Rectal smooth muscle tissue (tissue), 1 donor: ENCODE measurements at regions not wholly inside any gene's neighbourhood (a gene's known extent, or its start where the extent isn't known, plus 50 kb on each side); places are given as distances from the start of the nearest gene placed in this dataset.

Experiments
- H3K27ac ChIP-seq: one replicate; pipeline ENCODE4 v1.7.0; 2013; ENCODE audit warnings: low read depth, low read length, inconsistent platforms
- H3K27me3 ChIP-seq: one replicate; pipeline ENCODE4 v1.7.0; 2013; ENCODE audit warnings: low read length; ENCODE audit not compliant: control insufficient read depth, insufficient read depth
- H3K36me3 ChIP-seq: one replicate; pipeline ENCODE4 v1.7.0; 2013; ENCODE audit warnings: low read length; ENCODE audit not compliant: control insufficient read depth, insufficient read depth
- H3K4me1 ChIP-seq: one replicate; pipeline ENCODE4 v1.7.0; 2013; ENCODE audit warnings: low read length; ENCODE audit not compliant: control insufficient read depth, insufficient read depth
- H3K4me3 ChIP-seq: one replicate; pipeline ENCODE4 v1.7.0; 2013; ENCODE audit warnings: low read length
- H3K9ac ChIP-seq: one replicate; pipeline ENCODE4 v1.7.0; 2013; ENCODE audit warnings: low read length

- no peaks in the 10 kb centered on the region for H3K36me3 ChIP-seq
- no peaks in the 10 kb centered on the region for H3K27me3 ChIP-seq
- no peak overlapping the region for H3K9ac ChIP-seq
- no peak overlapping the region for H3K27ac ChIP-seq
- H3K4me3 ChIP-seq = no peak overlapping the region
- no peaks in the 10 kb centered on the region for H3K4me1 ChIP-seq
Observed at GRCh38 chr20:57934007-57934805, 224.4 kb upstream of the PMEPA1 start.

- Histone ChIP-seq H3K36me3 (no peaks in the 10 kb centered on the region), H3K4me3 (no peak overlapping the region), H3K27ac (no peak overlapping the region), H3K27me3 (no peaks in the 10 kb centered on the region), H3K4me1 (no peaks in the 10 kb centered on the region), H3K9ac (no peak overlapping the region)
Observed at GRCh38 chr20:57932227-57932864, 222.5 kb upstream of the PMEPA1 start.

DNA sequence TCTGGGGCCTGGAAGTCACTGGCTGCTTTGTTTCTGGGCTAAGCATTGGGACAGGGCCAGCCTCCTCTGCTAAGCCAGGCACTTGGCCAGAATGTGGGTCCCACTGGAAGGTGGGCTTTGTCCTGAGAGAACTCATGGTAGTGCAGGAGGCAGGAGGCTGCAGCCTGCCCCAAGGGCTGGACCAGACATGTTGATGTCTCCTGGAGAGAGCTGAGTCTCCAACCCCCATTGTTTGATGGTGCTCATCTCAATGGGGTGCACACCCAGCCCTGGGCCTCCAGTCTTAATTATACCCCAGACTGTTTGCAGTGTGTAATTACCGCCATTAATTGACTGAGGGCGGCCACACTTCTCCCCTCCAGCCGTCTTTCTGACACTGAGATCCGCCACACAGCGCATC, 220.5 kb upstream of the PMEPA1 start:
- Histone ChIP-seq H3K36me3 (no peaks in the 10 kb centered on the region), H3K4me1 (no peaks in the 10 kb centered on the region), H3K27ac (no peak overlapping the region), H3K27me3 (no peaks in the 10 kb centered on the region), H3K9ac (no peak overlapping the region), H3K4me3 (no peak overlapping the region)

- Histone ChIP-seq H3K4me1 (no peaks in the 10 kb centered on the region), H3K27me3 (no peaks in the 10 kb centered on the region), H3K9ac (no peak overlapping the region), H3K36me3 (no peaks in the 10 kb centered on the region), H3K27ac (no peak overlapping the region), H3K4me3 (no peak overlapping the region)
Observed at GRCh38 chr20:57928181-57928967, 218.6 kb upstream of the PMEPA1 start.

- Histone ChIP-seq H3K36me3 (no peaks in the 10 kb centered on the region), H3K27ac (no peak overlapping the region), H3K4me3 (no peak overlapping the region), H3K4me1 (no peaks in the 10 kb centered on the region), H3K27me3 (no peaks in the 10 kb centered on the region), H3K9ac (no peak overlapping the region)
Observed at GRCh38 chr20:57927376-57927775, 217.6 kb upstream of the PMEPA1 start.

GRCh38 chr20:57922706-57923105, 212.9 kb upstream of the PMEPA1 start:
- Histone ChIP-seq H3K4me3 (no peak overlapping the region), H3K27ac (no peak overlapping the region), H3K27me3 (no peaks in the 10 kb centered on the region), H3K4me1 (no peaks in the 10 kb centered on the region), H3K36me3 (no peaks in the 10 kb centered on the region), H3K9ac (no peak overlapping the region)

DNA sequence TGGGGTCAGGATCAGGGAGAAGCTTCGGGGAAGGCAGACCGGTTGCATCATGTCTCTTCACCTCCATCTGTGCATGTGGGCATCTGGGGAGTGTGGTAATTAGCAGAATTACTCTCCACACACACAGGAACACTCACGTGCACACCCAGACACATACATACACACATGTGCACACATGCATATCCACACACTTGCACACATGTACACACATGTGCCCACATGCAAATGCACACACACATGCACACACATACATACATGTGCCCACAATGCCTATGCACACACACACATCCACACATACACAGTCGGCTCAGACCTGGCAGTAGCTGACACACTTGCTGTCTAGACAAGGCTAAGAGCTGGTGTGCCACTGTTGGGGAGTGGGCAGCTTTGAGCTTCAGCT, 212.3 kb upstream of the PMEPA1 start:
- no peak overlapping the region for H3K9ac ChIP-seq
- H3K4me3 ChIP-seq = no peak overlapping the region
- H3K4me1 ChIP-seq = no peaks in the 10 kb centered on the region
- H3K27ac ChIP-seq = no peak overlapping the region
- no peaks in the 10 kb centered on the region for H3K27me3 ChIP-seq
- no peaks in the 10 kb centered on the region for H3K36me3 ChIP-seq

DNA sequence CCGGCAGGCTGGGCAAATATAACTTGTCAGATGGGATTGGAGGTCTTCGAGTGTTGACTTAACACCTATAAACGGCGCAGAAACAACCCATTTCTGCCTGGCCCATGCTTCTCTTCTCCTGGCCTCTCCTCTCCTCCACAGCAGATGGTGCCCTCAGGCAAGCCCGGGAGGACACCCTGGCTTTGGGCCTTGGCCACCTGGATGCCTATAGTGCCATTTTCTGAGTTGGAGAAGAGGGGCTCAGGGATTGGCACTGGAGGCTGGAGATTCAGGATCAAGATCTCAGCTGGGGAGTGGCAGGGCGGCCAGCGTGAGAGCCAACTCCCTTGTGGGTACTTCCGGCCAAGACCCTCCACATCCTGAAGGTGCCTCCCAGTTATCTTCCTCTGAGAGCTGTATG, 211.9 kb upstream of the PMEPA1 start:
- Histone ChIP-seq H3K4me1 (no peaks in the 10 kb centered on the region), H3K4me3 (no peak overlapping the region), H3K27ac (no peak overlapping the region), H3K27me3 (no peaks in the 10 kb centered on the region), H3K9ac (no peak overlapping the region), H3K36me3 (no peaks in the 10 kb centered on the region)

DNA sequence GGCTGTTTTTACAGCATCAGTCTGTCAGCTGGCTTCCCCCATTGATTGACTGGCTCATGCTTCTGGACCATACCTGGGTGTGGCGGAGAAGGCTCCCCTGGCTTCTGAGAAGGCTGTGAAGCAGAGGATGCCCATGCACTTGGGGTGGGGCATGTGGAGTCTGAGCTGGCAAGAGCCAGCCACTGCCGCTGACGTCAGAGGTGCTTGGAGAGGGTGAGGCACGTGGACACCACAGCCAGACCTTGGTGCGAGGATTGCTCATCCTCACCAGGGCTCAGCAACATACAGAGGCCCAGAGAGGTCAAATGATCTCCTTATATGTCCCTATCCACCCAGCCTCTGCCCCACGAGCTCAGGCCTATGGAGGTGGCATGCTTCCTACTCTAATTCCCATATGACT, 211.2 kb upstream of the PMEPA1 start:
- H3K4me1 ChIP-seq = no peaks in the 10 kb centered on the region
- no peak overlapping the region for H3K9ac ChIP-seq
- H3K4me3 ChIP-seq = no peak overlapping the region
- no peaks in the 10 kb centered on the region for H3K36me3 ChIP-seq
- H3K27me3 ChIP-seq = no peaks in the 10 kb centered on the region
- H3K27ac ChIP-seq = no peak overlapping the region

DNA sequence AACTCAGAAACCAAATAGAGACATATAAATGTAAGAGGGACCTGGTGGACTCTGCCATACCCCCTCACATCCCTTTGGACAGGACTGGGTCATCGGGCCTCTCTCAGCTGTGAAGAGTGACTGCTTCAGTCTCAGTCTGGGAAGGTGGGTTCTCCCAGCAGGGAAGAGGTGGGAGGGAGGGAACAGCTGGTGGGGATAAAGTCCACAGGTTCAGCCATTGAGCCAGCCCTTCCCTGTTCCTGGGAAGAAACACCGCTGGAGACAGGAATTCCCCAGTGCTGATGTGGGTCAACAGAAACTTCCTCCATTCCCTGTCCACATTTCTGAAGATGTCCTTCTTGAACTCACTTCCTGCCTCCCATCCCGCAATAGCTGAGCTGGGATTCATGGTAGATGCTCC, 209.2 kb upstream of the PMEPA1 start:
- Histone ChIP-seq H3K4me1 (no peaks in the 10 kb centered on the region), H3K9ac (no peak overlapping the region), H3K27me3 (no peaks in the 10 kb centered on the region), H3K27ac (no peak overlapping the region), H3K4me3 (no peak overlapping the region), H3K36me3 (no peaks in the 10 kb centered on the region)

DNA sequence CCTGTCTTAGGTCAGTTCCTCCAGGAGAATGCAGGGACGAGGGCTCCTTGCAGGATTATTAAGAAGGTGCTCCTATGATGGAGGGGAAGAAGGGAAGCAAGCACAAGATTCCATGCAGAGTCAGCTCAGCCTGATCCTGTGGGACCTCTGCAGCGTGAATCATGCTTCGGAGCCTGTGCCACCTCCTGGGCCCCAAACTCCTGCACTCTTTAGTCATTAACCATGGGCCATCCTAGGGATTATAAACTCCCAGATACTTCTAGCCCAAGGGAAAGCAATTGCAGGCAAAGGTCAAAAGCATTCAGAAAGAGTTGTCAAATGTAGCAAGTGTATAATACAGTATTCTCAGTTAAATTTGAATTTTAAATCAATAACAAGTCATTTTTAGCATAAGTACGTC, 208.7 kb upstream of the PMEPA1 start:
- H3K27ac ChIP-seq = no peak overlapping the region
- no peak overlapping the region for H3K4me3 ChIP-seq
- H3K9ac ChIP-seq = no peak overlapping the region
- H3K36me3 ChIP-seq = no peaks in the 10 kb centered on the region
- H3K27me3 ChIP-seq = no peaks in the 10 kb centered on the region
- no peaks in the 10 kb centered on the region for H3K4me1 ChIP-seq

DNA sequence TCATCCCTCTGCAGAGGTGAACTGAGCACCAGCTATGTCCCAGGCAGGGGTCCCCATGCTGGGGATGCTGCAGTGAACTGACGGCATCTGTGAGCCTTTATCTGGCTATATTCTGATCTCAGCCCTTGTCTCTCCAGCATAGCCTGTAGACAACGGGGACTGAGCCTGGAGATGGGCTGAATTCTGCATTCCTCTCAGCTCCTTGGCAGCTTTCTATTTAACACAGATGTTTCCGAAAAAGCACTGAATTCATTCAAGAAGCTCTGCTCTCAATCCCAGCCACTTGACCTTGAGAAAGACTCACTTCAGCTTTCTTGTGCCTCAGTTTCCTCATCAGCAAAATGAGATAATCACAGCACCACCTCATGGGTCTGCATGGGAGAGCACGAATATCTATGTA, 204.4 kb upstream of the PMEPA1 start:
- no peaks in the 10 kb centered on the region for H3K4me1 ChIP-seq
- H3K27me3 ChIP-seq = no peaks in the 10 kb centered on the region

More for the DNA sequence above, 204.4 kb upstream of the PMEPA1 start:
- Histone ChIP-seq H3K4me3 (no peak overlapping the region), H3K9ac (no peak overlapping the region), H3K36me3 (no peaks in the 10 kb centered on the region), H3K27ac (no peak overlapping the region)
